PC-3 (cell line): ENCODE measurements at regions not wholly inside any gene's neighbourhood (a gene's known extent, or its start where the extent isn't known, plus 50 kb on each side); places are given as distances from the start of the nearest gene placed in this dataset.

ENCODE experiments used
- EZH2 ChIP-seq: fragments of 300-600 bp; sonication (generic); IDR thresholded peaks from one replicate; pipeline ENCODE4 v1.6.1; 2017; ENCODE audit warnings: antibody characterized with exemption, mild to moderate bottlenecking, low read length; ENCODE audit not compliant: unreplicated experiment
- TF ChIP-seq, protein P1 (sequence below): fragments of 300-600 bp; sonication (generic); conservative IDR thresholded peaks from 2 replicates; pipeline ENCODE4 v1.5.1; 2017; ENCODE audit warnings: antibody characterized with exemption, low read depth, mild to moderate bottlenecking, low read length

DNA sequence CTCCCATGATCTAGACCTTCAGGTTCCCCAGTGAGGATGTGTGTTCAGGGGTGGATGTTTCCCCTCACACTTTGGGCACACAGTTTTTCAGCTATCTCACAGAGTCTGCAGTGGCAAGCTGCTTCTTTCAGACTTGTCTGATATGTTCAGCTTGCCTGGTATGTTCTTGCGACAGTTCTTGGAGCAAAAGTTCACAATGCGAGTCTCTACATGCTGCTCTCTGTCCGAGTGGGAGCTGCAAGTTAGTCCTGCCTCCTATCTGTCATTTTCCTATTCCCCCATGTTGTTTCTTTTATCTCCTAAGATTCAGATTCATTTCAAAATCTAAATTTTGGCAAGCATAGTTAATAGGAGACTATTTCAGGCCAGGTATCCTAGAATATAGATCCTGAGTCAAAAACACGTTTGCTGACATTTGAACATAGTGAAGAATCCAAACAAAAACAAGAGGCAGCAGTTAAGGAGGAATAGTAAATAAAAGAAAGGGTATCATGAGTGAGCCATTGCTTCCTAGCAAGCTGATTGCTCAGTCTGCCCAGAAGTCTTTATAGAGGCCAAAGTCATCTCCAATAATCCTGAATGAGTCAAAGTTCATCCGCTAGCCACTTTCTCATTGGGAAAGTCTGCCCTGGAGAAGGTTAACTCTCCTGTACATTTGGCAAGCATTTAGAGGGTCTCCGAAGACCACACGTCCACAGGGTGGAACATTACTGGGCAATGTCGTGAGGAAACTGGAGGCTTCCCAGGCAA lies 140.2 kb upstream of the MOCS1 start:
- TF ChIP-seq, protein P1, sequence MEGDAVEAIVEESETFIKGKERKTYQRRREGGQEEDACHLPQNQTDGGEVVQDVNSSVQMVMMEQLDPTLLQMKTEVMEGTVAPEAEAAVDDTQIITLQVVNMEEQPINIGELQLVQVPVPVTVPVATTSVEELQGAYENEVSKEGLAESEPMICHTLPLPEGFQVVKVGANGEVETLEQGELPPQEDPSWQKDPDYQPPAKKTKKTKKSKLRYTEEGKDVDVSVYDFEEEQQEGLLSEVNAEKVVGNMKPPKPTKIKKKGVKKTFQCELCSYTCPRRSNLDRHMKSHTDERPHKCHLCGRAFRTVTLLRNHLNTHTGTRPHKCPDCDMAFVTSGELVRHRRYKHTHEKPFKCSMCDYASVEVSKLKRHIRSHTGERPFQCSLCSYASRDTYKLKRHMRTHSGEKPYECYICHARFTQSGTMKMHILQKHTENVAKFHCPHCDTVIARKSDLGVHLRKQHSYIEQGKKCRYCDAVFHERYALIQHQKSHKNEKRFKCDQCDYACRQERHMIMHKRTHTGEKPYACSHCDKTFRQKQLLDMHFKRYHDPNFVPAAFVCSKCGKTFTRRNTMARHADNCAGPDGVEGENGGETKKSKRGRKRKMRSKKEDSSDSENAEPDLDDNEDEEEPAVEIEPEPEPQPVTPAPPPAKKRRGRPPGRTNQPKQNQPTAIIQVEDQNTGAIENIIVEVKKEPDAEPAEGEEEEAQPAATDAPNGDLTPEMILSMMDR, result no peak
- no peak for TF ChIP-seq EZH2
